ENCODE measurements at regions not wholly inside any gene's neighbourhood (a gene's known extent, or its start where the extent isn't known, plus 50 kb on each side); places are given as distances from the start of the nearest gene placed in this dataset.
"Not testable (repeated sequence)": the region's sequence is repeated elsewhere in the genome, so short reads cannot be mapped to it uniquely, and the experiment has no call there.

DNA sequence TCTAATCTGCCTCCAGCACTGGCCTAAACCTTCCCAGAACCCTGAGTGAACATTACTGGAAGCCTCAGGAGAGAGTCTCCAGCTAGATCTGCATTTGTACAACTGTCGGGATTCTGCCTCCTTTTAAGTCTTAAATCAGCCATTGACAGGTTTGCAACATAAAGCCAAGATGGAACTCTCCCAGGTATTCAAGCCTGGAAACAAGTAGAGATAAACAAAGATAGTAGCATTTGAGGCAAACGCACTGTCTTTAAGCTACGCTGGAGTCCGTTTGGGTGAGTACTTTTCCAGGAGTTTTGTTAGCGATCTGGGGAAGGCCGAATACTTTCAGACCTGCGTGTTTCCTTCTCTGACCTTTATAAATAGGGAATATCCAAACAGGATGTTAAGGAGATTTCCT is 317.2 kb upstream of the FZD8 start:
- Histone ChIP-seq H3K36me3 (replicated peaks in 1 of 2; ENCODE audit: control extremely low read depth in 1 of 2, control insufficient read depth in 1 of 2, extremely low read depth in 1 of 2, insufficient read depth in 2 of 2, low read length in 1 of 2) (no peaks in the 10 kb centered on the region), H3K79me2 (ENCODE audit: control insufficient read depth, insufficient read depth, low read length) (no peaks in the 10 kb centered on the region), H3K27ac (ENCODE audit: low read length in 2 of 2) (no peak overlapping the region), H3K27me3 (replicated peaks in 1 of 4; ENCODE audit: control extremely low read depth in 1 of 4, control insufficient read depth in 3 of 4, insufficient read depth in 4 of 4, low read length in 3 of 4) (no peaks in the 10 kb centered on the region), H2AFZ (ENCODE audit: insufficient read depth, low read depth, low read length, poor library complexity, severe bottlenecking) (no peak overlapping the region), H3K9ac (ENCODE audit: low read length) (no peak overlapping the region), H3K4me3 (ENCODE audit: control extremely low read depth in 1 of 5, extremely low read depth in 1 of 5, insufficient read depth in 1 of 5, low read depth in 2 of 5, low read length in 4 of 5) (no peak overlapping the region), H3K4me2 (replicated peaks; ENCODE audit: low read depth, low read length, poor library complexity, severe bottlenecking) (no peak overlapping the region), H3K4me1 (ENCODE audit: control insufficient read depth in 2 of 2, insufficient read depth in 2 of 2, low read length in 2 of 2) (no peaks in the 10 kb centered on the region), H4K20me1 (ENCODE audit: control insufficient read depth, insufficient read depth, low read length, poor library complexity, severe bottlenecking) (no peaks in the 10 kb centered on the region), H3K9me3 (ENCODE audit: control extremely low read depth in 1 of 3, control insufficient read depth in 2 of 3, insufficient read depth in 1 of 3, low read length in 2 of 3) (no peaks in the 10 kb centered on the region)
- no peaks in the 10 kb centered on the region for H3K4me1 Mint-ChIP-seq
- intact Hi-C loops (cut with micrococcal nuclease), result no loop called here
- no peak overlapping the region for H3K27ac Mint-ChIP-seq
- no peak overlapping the region for H3K4me3 Mint-ChIP-seq
- TF ChIP-seq EZH2 (IDR thresholded peaks at IDR 0.05; ENCODE audit: borderline replicate concordance, insufficient read depth, low read depth, low read length, poor library complexity, severe bottlenecking), result no peak
- TF ChIP-seq, protein P1, sequence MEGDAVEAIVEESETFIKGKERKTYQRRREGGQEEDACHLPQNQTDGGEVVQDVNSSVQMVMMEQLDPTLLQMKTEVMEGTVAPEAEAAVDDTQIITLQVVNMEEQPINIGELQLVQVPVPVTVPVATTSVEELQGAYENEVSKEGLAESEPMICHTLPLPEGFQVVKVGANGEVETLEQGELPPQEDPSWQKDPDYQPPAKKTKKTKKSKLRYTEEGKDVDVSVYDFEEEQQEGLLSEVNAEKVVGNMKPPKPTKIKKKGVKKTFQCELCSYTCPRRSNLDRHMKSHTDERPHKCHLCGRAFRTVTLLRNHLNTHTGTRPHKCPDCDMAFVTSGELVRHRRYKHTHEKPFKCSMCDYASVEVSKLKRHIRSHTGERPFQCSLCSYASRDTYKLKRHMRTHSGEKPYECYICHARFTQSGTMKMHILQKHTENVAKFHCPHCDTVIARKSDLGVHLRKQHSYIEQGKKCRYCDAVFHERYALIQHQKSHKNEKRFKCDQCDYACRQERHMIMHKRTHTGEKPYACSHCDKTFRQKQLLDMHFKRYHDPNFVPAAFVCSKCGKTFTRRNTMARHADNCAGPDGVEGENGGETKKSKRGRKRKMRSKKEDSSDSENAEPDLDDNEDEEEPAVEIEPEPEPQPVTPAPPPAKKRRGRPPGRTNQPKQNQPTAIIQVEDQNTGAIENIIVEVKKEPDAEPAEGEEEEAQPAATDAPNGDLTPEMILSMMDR (IDR thresholded peaks at IDR 0.05), result no peak
- ATAC-seq (ENCODE audit: low read depth) (no peak), DNase-seq (no peak)
- no peaks in the 10 kb centered on the region for H3K27me3 Mint-ChIP-seq
- WGBS (ENCODE audit: insufficient coverage), result 100% methylated on average over 3 of the region's 7 CpGs
- CTCF ChIA-PET, result no interaction called here
- POLR2A ChIA-PET, result no interaction called here
- H3K9me3 Mint-ChIP-seq (ENCODE audit: insufficient read depth), result no peaks in the 10 kb centered on the region

- H3K9me3 Mint-ChIP-seq (ENCODE audit: insufficient read depth); POLR2A ChIA-PET; H4K20me1 ChIP-seq (ENCODE audit: control insufficient read depth, insufficient read depth, low read length, poor library complexity, severe bottlenecking); DNase-seq; ATAC-seq (ENCODE audit: low read depth); intact Hi-C loops (cut with micrococcal nuclease); H3K4me2 ChIP-seq (replicated peaks; ENCODE audit: low read depth, low read length, poor library complexity, severe bottlenecking); H3K4me3 Mint-ChIP-seq; H3K9ac ChIP-seq (ENCODE audit: low read length); H3K9me3 ChIP-seq (ENCODE audit: control extremely low read depth in 1 of 3, control insufficient read depth in 2 of 3, insufficient read depth in 1 of 3, low read length in 2 of 3); H3K27me3 Mint-ChIP-seq; H3K27ac ChIP-seq (ENCODE audit: low read length in 2 of 2); CTCF ChIA-PET; H3K27ac Mint-ChIP-seq; H2AFZ ChIP-seq (ENCODE audit: insufficient read depth, low read depth, low read length, poor library complexity, severe bottlenecking); H3K4me1 ChIP-seq (ENCODE audit: control insufficient read depth in 2 of 2, insufficient read depth in 2 of 2, low read length in 2 of 2); H3K4me1 Mint-ChIP-seq; H3K79me2 ChIP-seq (ENCODE audit: control insufficient read depth, insufficient read depth, low read length); H3K4me3 ChIP-seq (ENCODE audit: control extremely low read depth in 1 of 5, extremely low read depth in 1 of 5, insufficient read depth in 1 of 5, low read depth in 2 of 5, low read length in 4 of 5); H3K27me3 ChIP-seq (replicated peaks in 1 of 4; ENCODE audit: control extremely low read depth in 1 of 4, control insufficient read depth in 3 of 4, insufficient read depth in 4 of 4, low read length in 3 of 4); H3K36me3 ChIP-seq (replicated peaks in 1 of 2; ENCODE audit: control extremely low read depth in 1 of 2, control insufficient read depth in 1 of 2, extremely low read depth in 1 of 2, insufficient read depth in 2 of 2, low read length in 1 of 2): not testable (repeated sequence)
Observed at GRCh38 chr10:35958609-35959008, 316.5 kb upstream of the FZD8 start.

All from B cell (primary cell).